Suppressor macrophage (primary cell): ENCODE measurements at regions not wholly inside any gene's neighbourhood (a gene's known extent, or its start where the extent isn't known, plus 50 kb on each side); places are given as distances from the start of the nearest gene placed in this dataset.

Source experiments
- DNase-seq, 4 experiments: peaks; one replicate each; pipeline ENCODE4 v3.0.0-alpha.2; 2020 to 2022

- DNase-seq: no peak
Observed at GRCh38 chr4:126698224-126698623, 934.5 kb upstream of the INTU start.

DNA sequence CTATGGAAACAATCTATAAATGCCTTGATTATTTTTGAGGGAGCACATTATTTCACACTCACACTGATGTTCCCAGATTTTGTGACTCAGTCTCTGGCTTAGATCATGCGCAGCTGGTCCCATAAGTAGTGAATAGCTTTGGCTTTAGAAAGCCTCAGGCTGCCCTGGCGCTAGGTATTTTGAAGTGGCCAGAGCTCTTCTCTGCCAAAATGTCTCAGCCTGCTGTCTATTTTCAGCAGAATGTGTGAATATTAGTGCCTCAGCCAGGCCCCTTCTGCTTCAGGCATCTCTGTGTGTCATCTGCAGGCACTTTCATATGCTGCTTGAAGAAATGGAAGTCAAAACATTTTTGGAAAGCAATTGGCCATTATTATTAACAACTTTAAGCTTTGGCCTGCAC, 931.0 kb upstream of the INTU start:
- DNase-seq: no peak

GRCh38 chr4:126702747-126703146, 930.0 kb upstream of the INTU start:
- no peak for DNase-seq

DNA sequence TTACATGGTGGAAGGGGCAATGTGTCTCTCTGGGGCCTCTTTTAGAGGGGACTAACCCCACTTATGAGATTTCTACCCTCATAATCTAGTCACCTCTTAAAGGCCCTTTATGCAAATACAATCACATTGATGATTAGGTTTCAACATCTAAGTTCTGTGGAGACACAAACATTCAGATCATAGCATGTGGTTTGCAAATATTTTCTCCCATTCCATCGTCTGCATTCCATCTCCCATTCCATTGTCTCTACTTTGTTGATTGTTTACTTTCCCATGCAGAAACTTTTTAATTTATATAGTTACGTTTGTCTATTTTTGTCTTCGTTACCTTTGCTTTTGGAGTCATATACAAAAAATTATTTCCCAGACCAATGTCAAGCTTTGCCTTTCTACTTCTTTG, 927.5 kb upstream of the INTU start:
- DNase-seq: no peak

DNA sequence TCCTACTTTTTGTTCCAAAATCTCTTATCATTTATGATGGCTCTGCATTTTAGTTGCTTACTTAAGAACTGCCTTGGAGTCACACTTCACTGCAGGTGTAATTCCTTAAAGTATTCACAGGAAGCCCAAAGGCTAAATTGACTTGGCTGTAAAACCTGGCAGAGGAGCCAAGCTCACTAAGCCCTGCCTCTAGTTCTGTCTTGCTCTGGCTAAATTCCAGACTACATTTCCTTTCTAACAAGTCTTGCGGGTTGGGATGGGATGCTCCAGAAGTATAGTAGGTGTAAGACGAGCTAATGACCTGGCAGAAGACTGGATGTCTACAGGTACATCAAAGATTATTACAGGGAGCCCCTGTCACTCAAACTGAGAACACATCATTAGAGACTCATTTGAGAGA, 924.0 kb upstream of the INTU start:
- DNase-seq: no peak

GRCh38 chr4:126710935-126711334, 921.8 kb upstream of the INTU start:
- no peak for DNase-seq

DNA sequence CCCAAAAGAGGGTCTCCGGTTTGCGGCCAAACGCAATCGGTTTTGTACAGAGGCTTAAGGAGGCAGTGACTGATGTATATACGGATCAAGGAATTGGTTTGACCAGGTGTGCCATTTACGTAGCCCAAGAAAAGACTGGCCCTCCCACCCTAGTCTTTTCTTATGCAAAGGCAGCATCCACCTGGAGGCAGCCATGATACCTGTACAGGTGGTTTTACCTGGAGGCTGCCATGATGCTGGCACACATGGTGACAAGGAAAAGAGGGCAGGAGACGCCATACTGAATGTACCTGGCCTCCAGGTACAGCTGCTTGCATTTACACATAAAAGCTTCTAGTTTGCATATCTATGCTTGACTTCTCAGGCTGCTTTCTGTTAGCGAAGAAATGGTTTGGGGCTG, 917.7 kb upstream of the INTU start:
- no peak for DNase-seq

- DNase-seq: no peak
Observed at GRCh38 chr4:126715681-126716080, 917.1 kb upstream of the INTU start.

- no peak for DNase-seq
Observed at GRCh38 chr4:126718136-126718535, 914.6 kb upstream of the INTU start.

DNA sequence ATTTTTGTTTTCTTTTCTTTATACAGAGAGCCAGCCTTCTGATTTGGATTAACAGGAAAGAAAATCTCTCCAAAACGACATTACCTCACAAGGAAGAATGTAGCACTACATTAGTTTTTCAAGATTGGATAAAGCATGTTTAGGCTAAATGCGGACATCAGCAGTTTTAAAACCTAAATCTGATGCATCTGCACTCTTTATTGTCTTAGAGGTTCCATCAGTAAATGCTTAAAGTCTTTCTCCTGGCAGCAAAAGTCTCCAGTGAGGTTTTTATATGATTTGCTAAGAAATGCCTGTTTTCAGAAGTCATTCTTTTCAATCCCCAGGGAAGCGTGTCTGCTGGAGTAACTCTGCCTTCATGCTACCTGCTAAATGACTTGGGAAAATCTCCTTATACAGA, 912.9 kb upstream of the INTU start:
- DNase-seq: no peak

DNA sequence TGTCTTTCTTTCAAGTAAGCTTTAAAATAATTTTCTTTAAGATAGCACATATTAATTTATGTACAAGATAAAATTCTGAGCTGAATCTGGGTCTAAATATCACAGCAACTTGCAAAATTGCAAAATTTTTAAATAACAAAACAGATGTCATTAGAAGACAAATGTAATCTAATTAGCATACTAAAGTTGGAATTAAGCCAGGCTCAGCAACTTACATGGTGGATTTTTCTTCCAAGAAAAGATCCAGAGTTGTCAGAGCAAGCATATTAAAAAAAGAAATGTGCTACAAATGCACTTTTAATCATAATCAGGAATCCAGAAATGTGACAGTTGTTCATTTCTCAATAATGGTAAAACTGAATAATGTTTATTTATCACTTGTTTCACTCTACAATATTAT, 906.9 kb upstream of the INTU start:
- DNase-seq: no peak

DNA sequence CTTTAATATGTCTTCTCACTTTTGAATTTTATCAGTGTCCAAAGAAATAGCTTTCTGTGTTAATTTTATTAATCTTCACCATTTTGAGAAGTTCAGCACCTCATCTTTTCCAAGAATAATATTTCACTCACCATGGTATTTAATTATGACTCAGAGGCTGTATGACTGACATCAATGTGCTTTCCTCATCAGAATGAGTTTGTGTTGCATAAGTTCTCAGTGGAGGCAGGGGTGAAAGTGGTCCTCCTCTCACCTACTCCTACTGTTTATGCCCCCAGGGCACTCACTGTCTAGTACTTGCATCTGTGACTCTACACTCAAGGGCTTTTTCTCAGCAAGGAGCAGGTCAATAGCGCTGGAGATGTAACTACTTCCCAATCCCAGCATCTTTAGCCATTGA, 905.3 kb upstream of the INTU start:
- no peak for DNase-seq

- DNase-seq: no peak
Observed at GRCh38 chr4:126731062-126731461, 901.7 kb upstream of the INTU start.

GRCh38 chr4:126733301-126733700, 899.5 kb upstream of the INTU start:
- DNase-seq: no peak

DNA sequence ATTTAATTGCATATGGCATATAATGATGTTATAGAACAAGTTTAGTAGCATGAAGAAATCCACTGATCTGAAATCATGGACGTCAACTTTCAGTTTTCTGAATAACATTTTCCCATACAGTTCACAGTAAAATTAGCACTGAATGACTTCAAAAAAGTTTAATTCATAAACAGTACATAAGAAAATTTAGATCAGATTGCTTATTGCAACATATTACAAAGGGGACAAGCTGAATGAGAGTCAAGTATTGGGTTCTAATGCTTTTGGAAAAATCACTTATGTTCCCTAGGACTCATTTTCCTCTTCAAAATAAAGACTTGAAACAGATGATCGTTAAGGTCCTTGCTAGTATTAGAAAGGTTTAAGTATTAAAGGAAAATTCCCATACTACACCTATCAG, 898.3 kb upstream of the INTU start:
- no peak for DNase-seq

- no peak for DNase-seq
Observed at GRCh38 chr4:126735294-126736132, 897.2 kb upstream of the INTU start.

- DNase-seq: no peak
Observed at GRCh38 chr4:126736133-126736518, 896.6 kb upstream of the INTU start.

GRCh38 chr4:126737899-126738526, 894.7 kb upstream of the INTU start:
- no peak for DNase-seq

DNA sequence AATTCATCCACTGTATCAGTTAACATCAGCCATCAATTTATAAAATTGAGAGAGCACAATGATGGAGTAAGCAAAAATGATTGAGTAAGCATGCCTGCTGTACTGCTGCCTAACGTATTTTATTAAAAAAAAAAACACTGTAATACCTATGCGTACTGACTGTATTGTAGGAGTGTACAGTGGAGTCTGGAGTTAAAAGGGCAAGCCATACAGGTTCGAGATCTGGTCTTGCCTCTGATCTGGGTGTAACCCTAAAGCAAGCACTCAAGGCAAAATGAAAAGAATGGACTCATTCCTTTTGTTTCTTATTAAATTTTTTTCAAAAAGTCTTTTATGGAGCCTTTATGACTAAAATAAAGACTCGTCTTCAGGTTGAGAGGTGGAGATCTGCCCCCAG, 894.2 kb upstream of the INTU start:
- no peak for DNase-seq

DNA sequence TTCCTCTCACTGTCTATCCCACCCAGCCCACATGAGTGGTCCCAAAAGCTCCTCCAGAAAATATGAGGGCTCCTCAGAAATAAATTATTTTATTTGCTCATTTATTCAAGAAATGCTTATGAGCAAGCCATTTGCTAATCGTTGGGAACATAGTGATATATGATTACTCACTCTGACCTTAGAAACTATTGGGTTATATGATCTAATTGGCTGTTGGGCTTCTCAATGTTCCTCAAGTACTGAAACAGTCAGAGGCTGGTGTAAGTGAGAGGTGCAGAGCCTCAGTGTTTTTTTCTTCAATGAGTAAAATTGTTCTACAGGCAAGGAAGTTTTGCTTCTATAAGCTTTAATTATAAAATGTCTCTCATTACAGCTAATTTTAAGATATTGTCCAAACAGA, 893.8 kb upstream of the INTU start:
- DNase-seq: no peak

DNA sequence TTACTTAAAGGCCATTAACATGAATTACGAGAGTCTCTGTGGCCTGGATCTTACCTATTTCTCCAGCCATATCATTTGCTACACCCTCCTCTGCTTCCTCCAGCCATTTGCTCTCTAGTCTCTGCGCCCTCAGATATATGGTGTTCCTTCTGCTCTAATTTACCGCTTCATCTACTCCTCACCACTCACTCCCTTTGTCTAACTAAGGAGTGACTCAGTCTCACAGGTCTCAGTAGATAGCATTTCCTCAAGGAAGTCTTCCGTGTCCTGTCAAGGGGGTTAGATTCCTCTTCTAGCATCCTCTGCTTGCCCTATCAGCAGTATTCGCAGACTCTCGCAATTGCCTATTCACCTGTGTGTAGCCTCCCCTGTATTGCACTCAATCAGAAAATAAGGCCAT, 892.1 kb upstream of the INTU start:
- DNase-seq: no peak

DNA sequence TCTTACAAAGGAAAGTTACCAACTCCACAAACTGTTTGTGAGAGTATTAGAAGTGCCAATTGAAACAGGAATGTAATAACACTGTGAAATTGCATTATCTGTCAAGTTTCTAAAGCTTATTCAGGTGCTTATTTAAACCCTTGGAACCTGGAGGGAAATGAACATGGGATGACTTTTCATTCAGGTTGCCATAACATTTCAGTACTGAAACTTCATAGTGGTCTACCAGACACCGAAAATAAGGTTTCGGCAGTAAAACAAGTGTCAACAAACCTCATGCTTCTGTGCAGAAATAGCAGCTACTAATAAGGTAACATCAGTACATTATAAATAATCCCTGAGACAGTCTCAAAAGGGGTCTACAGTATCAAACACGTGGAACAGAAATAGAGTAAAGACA, 890.7 kb upstream of the INTU start:
- no peak for DNase-seq

GRCh38 chr4:126742885-126743284, 889.9 kb upstream of the INTU start:
- DNase-seq: no peak

DNA sequence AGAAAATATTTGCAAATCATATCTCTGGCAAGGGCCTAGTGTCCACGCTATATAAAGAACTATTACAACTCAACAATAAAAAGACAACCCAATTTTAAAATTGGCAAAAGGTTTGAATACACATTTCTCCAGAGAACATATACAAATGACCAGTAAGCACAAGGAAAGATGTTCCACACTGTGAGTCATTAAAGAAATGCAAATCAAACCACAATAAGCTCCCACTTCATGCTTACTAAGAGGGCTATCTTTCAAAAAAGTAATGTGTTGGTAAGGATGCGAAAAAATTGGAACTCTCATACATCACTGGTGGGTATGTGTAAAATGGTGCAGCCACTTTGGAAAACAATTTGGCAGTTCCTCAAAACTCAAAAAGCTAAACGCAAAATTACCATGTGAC, 884.0 kb upstream of the INTU start:
- no peak for DNase-seq

DNA sequence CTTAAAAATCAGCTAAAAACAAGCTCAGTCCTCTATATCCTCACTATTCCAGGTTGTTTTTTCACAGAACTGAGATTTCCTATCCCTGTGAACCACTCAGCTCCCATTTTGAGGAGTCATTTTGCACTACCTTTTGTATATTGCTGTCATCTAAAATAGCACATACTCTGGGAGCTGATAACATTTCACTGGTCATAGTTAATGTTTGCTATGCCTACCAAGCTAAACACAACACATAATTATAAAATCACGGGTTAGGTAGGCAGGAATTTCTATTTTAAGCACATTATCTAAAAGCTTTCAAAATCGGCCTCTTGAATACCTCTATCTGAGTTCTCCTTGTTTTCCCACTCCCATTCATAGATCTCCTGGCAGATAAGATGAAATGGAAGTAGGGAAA, 882.0 kb upstream of the INTU start:
- DNase-seq: no peak
